ENCODE measurements at regions not wholly inside any gene's neighbourhood (a gene's known extent, or its start where the extent isn't known, plus 50 kb on each side); places are given as distances from the start of the nearest gene placed in this dataset.

DNA sequence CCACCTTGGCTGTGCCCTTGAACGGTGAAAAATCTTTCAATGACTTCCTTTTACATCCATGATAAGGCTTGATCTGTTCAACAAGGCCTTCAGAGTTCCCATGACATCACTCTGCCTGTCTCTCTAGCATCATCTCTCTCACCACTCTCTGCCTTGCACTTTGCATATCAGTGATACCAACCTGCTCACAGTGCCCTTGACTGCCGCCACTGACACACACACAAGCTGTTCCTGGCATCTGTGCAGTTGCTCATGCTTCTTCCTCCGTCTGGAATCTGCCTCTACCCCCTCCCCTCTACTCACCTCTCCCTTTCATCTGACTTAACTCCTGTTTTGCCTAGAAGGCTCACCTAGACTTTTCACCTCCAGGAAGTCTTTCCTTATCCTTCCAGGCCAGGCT is 79.1 kb upstream of the SEC11C start:
- no peaks in the 10 kb centered on the region; a peak in 1 of 4 replicates for H3K4me1 ChIP-seq (ENCODE audit: control insufficient read depth in 1 of 2, insufficient read depth in 2 of 2, low read depth in 1 of 2, low read length in 1 of 2)
- no peaks in the 10 kb centered on the region for H3F3A ChIP-seq (replicated peaks; ENCODE audit: insufficient read depth)
- H3K36me3 ChIP-seq (replicated peaks in 1 of 2; ENCODE audit: control insufficient read depth in 1 of 2, insufficient read depth in 2 of 2, low read length in 1 of 2): no peaks in the 10 kb centered on the region
- no peak for DNase-seq
- no peaks in the 10 kb centered on the region for H4K20me1 ChIP-seq (ENCODE audit: insufficient read depth)
- H3K9me2 ChIP-seq: no peaks in the 10 kb centered on the region
- H3K4me3 ChIP-seq (ENCODE audit: low read depth in 2 of 2, low read length in 1 of 2): no peak overlapping the region
- no peaks in the 10 kb centered on the region for H3K9me3 ChIP-seq
- no peak overlapping the region for H3K9ac ChIP-seq
- no peak overlapping the region for H3K27ac ChIP-seq (ENCODE audit: low read depth in 2 of 2, low read length in 1 of 2)
- WGBS (ENCODE audit: low lambda C conversion rate): 71% methylated on average over 3 of the region's 3 CpGs
- POLR2A ChIA-PET: no interaction called here
- no peak overlapping the region for H3K4me2 ChIP-seq
- no peaks in the 10 kb centered on the region for H3K27me3 ChIP-seq (ENCODE audit: insufficient read depth)
- TF ChIP-seq NRF1 (IDR thresholded peaks at IDR 0.05; ENCODE audit: low read depth, low read length): no peak
- TF ChIP-seq GATA2 (CRISPR knock-in tag; IDR thresholded peaks at IDR 0.05): no peak
- TF ChIP-seq YY1 (IDR thresholded peaks at IDR 0.05; ENCODE audit: low read depth): no peak
- no peak for TF ChIP-seq JUND (IDR thresholded peaks at IDR 0.05)
- TF ChIP-seq, protein P1, sequence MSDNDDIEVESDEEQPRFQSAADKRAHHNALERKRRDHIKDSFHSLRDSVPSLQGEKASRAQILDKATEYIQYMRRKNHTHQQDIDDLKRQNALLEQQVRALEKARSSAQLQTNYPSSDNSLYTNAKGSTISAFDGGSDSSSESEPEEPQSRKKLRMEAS (IDR thresholded peaks at IDR 0.05; ENCODE audit: low read depth): no peak
- TF ChIP-seq, protein P2, sequence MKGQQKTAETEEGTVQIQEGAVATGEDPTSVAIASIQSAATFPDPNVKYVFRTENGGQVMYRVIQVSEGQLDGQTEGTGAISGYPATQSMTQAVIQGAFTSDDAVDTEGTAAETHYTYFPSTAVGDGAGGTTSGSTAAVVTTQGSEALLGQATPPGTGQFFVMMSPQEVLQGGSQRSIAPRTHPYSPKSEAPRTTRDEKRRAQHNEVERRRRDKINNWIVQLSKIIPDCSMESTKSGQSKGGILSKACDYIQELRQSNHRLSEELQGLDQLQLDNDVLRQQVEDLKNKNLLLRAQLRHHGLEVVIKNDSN (IDR thresholded peaks at IDR 0.05; ENCODE audit: borderline replicate concordance, low read depth): no peak
- no peak for TF ChIP-seq MEF2A (IDR thresholded peaks at IDR 0.05; ENCODE audit: borderline replicate concordance, low read depth)
- TF ChIP-seq FOXM1 (IDR thresholded peaks at IDR 0.05; ENCODE audit: low read depth): no peak
- no peak for TF ChIP-seq MXI1 (IDR thresholded peaks at IDR 0.05; ENCODE audit: low read depth, low read length)
- TF ChIP-seq RCOR1 (IDR thresholded peaks at IDR 0.05; ENCODE audit: low read length): no peak
- no peak for TF ChIP-seq RAD21 (IDR thresholded peaks at IDR 0.05; ENCODE audit: low read length)
- TF ChIP-seq, protein P3, sequence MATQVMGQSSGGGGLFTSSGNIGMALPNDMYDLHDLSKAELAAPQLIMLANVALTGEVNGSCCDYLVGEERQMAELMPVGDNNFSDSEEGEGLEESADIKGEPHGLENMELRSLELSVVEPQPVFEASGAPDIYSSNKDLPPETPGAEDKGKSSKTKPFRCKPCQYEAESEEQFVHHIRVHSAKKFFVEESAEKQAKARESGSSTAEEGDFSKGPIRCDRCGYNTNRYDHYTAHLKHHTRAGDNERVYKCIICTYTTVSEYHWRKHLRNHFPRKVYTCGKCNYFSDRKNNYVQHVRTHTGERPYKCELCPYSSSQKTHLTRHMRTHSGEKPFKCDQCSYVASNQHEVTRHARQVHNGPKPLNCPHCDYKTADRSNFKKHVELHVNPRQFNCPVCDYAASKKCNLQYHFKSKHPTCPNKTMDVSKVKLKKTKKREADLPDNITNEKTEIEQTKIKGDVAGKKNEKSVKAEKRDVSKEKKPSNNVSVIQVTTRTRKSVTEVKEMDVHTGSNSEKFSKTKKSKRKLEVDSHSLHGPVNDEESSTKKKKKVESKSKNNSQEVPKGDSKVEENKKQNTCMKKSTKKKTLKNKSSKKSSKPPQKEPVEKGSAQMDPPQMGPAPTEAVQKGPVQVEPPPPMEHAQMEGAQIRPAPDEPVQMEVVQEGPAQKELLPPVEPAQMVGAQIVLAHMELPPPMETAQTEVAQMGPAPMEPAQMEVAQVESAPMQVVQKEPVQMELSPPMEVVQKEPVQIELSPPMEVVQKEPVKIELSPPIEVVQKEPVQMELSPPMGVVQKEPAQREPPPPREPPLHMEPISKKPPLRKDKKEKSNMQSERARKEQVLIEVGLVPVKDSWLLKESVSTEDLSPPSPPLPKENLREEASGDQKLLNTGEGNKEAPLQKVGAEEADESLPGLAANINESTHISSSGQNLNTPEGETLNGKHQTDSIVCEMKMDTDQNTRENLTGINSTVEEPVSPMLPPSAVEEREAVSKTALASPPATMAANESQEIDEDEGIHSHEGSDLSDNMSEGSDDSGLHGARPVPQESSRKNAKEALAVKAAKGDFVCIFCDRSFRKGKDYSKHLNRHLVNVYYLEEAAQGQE (IDR thresholded peaks at IDR 0.05; ENCODE audit: low read depth, low read length): no peak
- TF ChIP-seq CHD2 (IDR thresholded peaks at IDR 0.05; ENCODE audit: low read length, partially characterized antibody): no peak
- H3K79me2 ChIP-seq (ENCODE audit: insufficient read depth): no peaks in the 10 kb centered on the region
- CTCF ChIA-PET: interaction anchor here (1.0 to 6.2 kb wide), 6 partner anchors 10 to 296 kb away, joined by 4 to 68 read pairs (median 32); no protein-coding TSS in a partner anchor
- H2AFZ ChIP-seq (ENCODE audit: low read depth): no peak overlapping the region

DNA sequence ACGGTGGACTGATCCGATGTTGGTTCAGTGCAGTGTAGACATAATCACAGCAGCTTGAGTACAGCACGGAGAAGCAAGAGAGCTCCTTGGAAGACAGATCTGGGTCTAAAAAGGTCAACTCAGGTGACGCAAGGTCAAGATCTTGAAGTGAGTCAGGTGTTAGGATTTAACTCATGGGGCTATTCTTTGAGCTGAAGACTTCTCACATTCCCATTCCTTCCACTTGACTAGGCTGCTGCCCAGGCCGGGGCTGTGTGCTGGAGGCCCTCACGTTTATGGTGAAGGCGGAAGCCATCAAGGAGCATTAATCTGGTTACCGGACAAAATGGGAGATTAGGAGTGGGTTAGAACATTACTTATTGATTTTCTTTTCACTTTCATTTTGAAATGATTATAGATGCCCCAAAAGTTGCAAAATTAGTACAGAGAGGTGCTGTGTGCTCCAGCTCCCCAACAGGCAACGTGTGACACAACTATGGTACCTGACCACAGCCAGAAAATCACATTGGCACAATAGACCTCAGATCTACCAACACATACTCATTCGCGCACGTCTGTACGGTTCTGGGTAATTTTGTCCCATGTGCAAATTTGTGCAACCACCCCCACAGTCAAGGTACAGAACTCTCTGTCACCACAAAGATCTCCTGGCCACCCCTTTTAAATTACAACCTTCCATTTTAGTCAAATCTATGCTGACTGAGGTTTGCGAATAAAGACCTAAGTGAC is 77.6 kb upstream of the SEC11C start:
- H3K79me2 ChIP-seq (ENCODE audit: insufficient read depth): no peaks in the 10 kb centered on the region
- H4K20me1 ChIP-seq (ENCODE audit: insufficient read depth): no peaks in the 10 kb centered on the region
- H3K9me2 ChIP-seq: no peaks in the 10 kb centered on the region
- WGBS (ENCODE audit: low lambda C conversion rate): 92% methylated on average over 14 of the region's 14 CpGs
- H3K9ac ChIP-seq: no peak overlapping the region
- H3K27ac ChIP-seq (ENCODE audit: low read depth in 2 of 2, low read length in 1 of 2): no peak overlapping the region
- ChIA-PET POLR2A (no interaction called here), CTCF (interaction anchor here (0.9 to 6.2 kb wide), 4 partner anchors 8 to 296 kb away, joined by 3 to 45 read pairs (median 18); no protein-coding TSS in a partner anchor)
- H3K4me1 ChIP-seq (ENCODE audit: control insufficient read depth in 1 of 2, insufficient read depth in 2 of 2, low read depth in 1 of 2, low read length in 1 of 2): no peaks in the 10 kb centered on the region; a peak in 1 of 4 replicates
- no peak overlapping the region for H2AFZ ChIP-seq (ENCODE audit: low read depth)
- H3K36me3 ChIP-seq (replicated peaks in 1 of 2; ENCODE audit: control insufficient read depth in 1 of 2, insufficient read depth in 2 of 2, low read length in 1 of 2): no peaks in the 10 kb centered on the region
- no peak overlapping the region for H3K4me3 ChIP-seq (ENCODE audit: low read depth in 2 of 2, low read length in 1 of 2)
- H3K27me3 ChIP-seq (ENCODE audit: insufficient read depth): no peaks in the 10 kb centered on the region
- TF ChIP-seq, protein P2 (IDR thresholded peaks at IDR 0.05; ENCODE audit: borderline replicate concordance, low read depth): no peak
- TF ChIP-seq CHD2 (IDR thresholded peaks at IDR 0.05; ENCODE audit: low read length, partially characterized antibody) (no peak), GABPA (IDR thresholded peaks at IDR 0.05; ENCODE audit: low read depth) (no peak), FOXM1 (IDR thresholded peaks at IDR 0.05; ENCODE audit: low read depth) (no peak), TAF1 (IDR thresholded peaks at IDR 0.05; ENCODE audit: borderline replicate concordance, low read depth, low read length) (no peak), GATA2 (CRISPR knock-in tag; IDR thresholded peaks at IDR 0.05) (no peak)
- no peaks in the 10 kb centered on the region for H3F3A ChIP-seq (replicated peaks; ENCODE audit: insufficient read depth)
- no peak for DNase-seq
- no peak overlapping the region for H3K4me2 ChIP-seq
- no peaks in the 10 kb centered on the region for H3K9me3 ChIP-seq

Data from SK-N-SH (cell line).